ENCODE measurements at regions not wholly inside any gene's neighbourhood (a gene's known extent, or its start where the extent isn't known, plus 50 kb on each side); places are given as distances from the start of the nearest gene placed in this dataset.

DNA sequence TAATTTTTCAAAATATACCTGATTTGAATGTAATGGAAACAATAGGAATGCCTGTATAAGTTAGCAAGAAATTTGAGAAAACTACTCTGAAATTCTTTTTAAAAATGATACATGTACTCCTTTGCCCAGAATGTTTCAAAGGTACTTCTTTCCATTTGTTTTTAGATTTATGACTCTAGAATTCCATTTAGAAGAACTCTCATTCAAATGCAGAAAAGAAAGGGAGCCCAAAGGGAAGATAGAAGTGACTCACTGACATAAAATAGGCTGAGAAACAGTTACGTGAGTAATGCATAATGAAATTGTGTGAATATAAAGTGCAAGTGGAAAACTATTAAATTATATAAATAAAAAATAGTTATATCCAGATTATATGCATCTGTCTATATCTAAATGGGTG, 926.3 kb downstream of the TAF11L14 start:
- intact Hi-C loops (cut with micrococcal nuclease) = no loop called here
- no peaks in the 10 kb centered on the region for H3K27me3 ChIP-seq (ENCODE audit: control insufficient read depth in 2 of 2, insufficient read depth in 2 of 2, low read length in 2 of 2)
- no peak overlapping the region for H3K9ac ChIP-seq (ENCODE audit: insufficient read depth, low read length, poor library complexity, severe bottlenecking)
- no peaks in the 10 kb centered on the region for H3K36me3 ChIP-seq (replicated peaks in 1 of 2; ENCODE audit: control insufficient read depth in 1 of 2, insufficient read depth in 2 of 2, low read length in 2 of 2)
- Mint-ChIP-seq H3K36me3 (no peaks in the 10 kb centered on the region), H3K4me3 (no peak overlapping the region), H3K9me3 (peaks cover 0 to 9% (median 2%) of the 10 kb centered on the region in 7 donors), H3K27ac (no peak overlapping the region), H3K27me3 (ENCODE audit: low read depth in 3 of 3) (no peaks in the 10 kb centered on the region), H3K4me1 (no peaks in the 10 kb centered on the region)
- no CpG with 5 or more reads among the region's 1 CpG for WGBS (ENCODE audit: insufficient coverage)
- no peaks in the 10 kb centered on the region for H4K20me1 ChIP-seq (ENCODE audit: insufficient read depth, low read length)
- H3K79me2 ChIP-seq (ENCODE audit: insufficient read depth, low read length) = no peaks in the 10 kb centered on the region
- no peak overlapping the region for H3K4me2 ChIP-seq (replicated peaks; ENCODE audit: extremely low read depth, low read length, poor library complexity, severe bottlenecking)
- TF ChIP-seq CTCF (IDR thresholded peaks at IDR 0.05) = no peak
- DNase-seq = no peak
- peaks cover 0 to 3% of the 10 kb centered on the region in 2 donors for H3K9me3 ChIP-seq (replicated peaks in 1 of 2; ENCODE audit: control insufficient read depth in 1 of 2, insufficient read depth in 1 of 2, low read length in 2 of 2)
- no peak overlapping the region for H2AFZ ChIP-seq (ENCODE audit: insufficient read depth, low read depth, low read length, poor library complexity, severe bottlenecking)
- H3K4me1 ChIP-seq (ENCODE audit: control insufficient read depth in 1 of 2, insufficient read depth in 2 of 2, low read length in 2 of 2) = no peaks in the 10 kb centered on the region
- H3K4me3 ChIP-seq (replicated peaks in 1 of 3; ENCODE audit: low read depth in 2 of 3, low read length in 3 of 3) = no peak overlapping the region
- H3K27ac ChIP-seq (ENCODE audit: low read depth in 1 of 2, low read length in 2 of 2) = no peak overlapping the region

DNA sequence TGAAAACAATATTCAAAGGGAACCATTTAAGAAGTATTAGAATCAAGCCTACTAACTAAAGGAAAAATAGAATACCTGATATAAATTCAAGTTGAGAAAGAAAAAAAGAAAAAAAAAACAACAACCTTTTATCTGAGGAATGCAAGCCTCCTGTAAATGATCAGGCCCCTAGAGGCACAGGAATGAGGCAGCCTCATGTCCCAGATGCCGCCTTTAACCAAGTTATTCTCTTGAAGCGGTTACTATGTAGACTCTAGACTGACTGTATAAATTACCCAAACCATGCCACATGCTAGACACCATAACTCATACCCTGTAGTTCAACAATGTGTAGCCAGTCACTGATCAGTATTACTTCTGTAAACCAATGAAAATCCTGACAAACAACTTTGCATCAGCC, 929.6 kb downstream of the TAF11L14 start:
- intact Hi-C loops (cut with micrococcal nuclease) = no loop called here
- Histone ChIP-seq H3K79me2 (ENCODE audit: insufficient read depth, low read length) (no peaks in the 10 kb centered on the region), H3K36me3 (replicated peaks in 1 of 2; ENCODE audit: control insufficient read depth in 1 of 2, insufficient read depth in 2 of 2, low read length in 2 of 2) (no peaks in the 10 kb centered on the region), H2AFZ (ENCODE audit: insufficient read depth, low read depth, low read length, poor library complexity, severe bottlenecking) (no peak overlapping the region), H3K4me2 (replicated peaks; ENCODE audit: extremely low read depth, low read length, poor library complexity, severe bottlenecking) (no peak overlapping the region), H3K4me1 (ENCODE audit: control insufficient read depth in 1 of 2, insufficient read depth in 2 of 2, low read length in 2 of 2) (no peaks in the 10 kb centered on the region), H3K9ac (ENCODE audit: insufficient read depth, low read length, poor library complexity, severe bottlenecking) (no peak overlapping the region), H3K27me3 (ENCODE audit: control insufficient read depth in 2 of 2, insufficient read depth in 2 of 2, low read length in 2 of 2) (no peaks in the 10 kb centered on the region), H4K20me1 (ENCODE audit: insufficient read depth, low read length) (no peaks in the 10 kb centered on the region), H3K4me3 (replicated peaks in 1 of 3; ENCODE audit: low read depth in 2 of 3, low read length in 3 of 3) (no peak overlapping the region), H3K27ac (ENCODE audit: low read depth in 1 of 2, low read length in 2 of 2) (no peak overlapping the region), H3K9me3 (replicated peaks in 1 of 2; ENCODE audit: control insufficient read depth in 1 of 2, insufficient read depth in 1 of 2, low read length in 2 of 2) (no peaks in the 10 kb centered on the region)
- Mint-ChIP-seq H3K27ac (no peak overlapping the region), H3K36me3 (no peaks in the 10 kb centered on the region), H3K27me3 (ENCODE audit: low read depth in 3 of 3) (peaks cover 0 to 2% (median 0%) of the 10 kb centered on the region in 3 donors), H3K4me3 (no peak overlapping the region), H3K9me3 (peaks cover 0 to 11% (median 2%) of the 10 kb centered on the region in 7 donors), H3K4me1 (no peaks in the 10 kb centered on the region)
- TF ChIP-seq CTCF (IDR thresholded peaks at IDR 0.05) = no peak
- 83% methylated on average over 2 of the region's 2 CpGs for WGBS (ENCODE audit: insufficient coverage)
- no peak for DNase-seq

Data from CD14-positive monocyte (primary cell).